ENCODE measurements at regions not wholly inside any gene's neighbourhood (a gene's known extent, or its start where the extent isn't known, plus 50 kb on each side); places are given as distances from the start of the nearest gene placed in this dataset.
"Not testable (repeated sequence)": the region's sequence is repeated elsewhere in the genome, so short reads cannot be mapped to it uniquely, and the experiment has no call there.

DNA sequence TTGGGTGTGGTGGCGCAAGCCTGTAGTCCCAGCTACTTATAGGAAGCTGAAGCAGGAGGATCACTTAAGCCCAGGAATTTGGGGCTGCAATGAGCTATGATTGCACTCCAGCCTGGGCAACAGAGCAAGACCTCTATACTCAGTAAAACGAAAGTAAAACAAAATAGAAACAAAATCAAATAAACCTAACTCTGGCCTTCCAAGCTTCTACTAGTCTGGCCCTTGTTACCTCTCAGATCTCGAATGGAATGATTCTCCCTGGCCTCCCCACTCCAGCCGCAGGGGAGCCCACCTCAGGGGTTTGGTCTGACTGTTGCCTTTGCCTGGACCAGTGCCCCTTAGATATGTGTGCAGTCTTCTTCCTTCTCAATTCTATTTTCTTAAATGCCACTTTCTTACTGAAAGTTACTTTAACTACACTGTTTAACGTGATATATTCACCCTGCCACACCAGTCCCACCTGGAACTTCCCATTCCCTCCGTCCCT lies 160.0 kb upstream of the GCFC2 start:
- no peak for DNase-seq

DNA sequence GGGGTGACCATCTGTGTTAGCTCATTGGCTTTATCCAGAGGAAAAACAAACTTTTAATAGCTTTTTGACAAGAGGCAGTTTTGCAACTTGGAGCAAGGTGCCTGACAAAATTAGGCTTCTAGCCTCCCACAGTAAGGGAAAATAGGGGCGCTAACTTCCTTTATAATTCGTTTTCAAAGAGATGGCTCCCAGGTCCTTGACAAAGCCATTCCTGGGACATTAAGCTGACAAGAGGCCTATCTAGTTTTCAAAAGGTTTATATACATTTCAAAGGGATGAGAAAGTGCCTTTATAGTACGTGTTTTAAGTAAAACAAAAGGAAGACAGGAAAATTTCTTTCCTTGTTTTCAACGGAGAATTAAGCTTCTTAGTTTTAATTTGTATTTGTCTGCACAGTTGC lies 159.4 kb upstream of the GCFC2 start:
- no peak for DNase-seq

DNA sequence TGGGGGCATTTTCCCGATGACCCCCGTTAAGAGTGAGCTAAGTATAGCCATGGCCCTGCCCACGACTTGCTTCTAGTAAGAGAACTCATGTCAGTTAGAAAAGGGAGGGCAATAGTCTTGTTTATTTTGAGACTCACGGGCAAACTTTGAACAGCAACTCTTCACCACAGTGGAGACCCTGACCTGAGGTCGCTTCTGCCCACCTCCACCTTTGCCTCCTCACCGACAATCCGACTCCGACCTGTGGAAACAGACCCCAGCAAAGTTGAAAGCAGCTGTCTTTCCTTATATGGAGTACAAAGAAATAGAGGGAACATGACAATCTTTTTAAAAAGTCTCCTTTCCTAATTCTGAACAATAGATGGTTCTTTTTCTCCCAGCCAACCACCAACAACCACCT lies 155.0 kb upstream of the GCFC2 start:
- DNase-seq: no peak

DNA sequence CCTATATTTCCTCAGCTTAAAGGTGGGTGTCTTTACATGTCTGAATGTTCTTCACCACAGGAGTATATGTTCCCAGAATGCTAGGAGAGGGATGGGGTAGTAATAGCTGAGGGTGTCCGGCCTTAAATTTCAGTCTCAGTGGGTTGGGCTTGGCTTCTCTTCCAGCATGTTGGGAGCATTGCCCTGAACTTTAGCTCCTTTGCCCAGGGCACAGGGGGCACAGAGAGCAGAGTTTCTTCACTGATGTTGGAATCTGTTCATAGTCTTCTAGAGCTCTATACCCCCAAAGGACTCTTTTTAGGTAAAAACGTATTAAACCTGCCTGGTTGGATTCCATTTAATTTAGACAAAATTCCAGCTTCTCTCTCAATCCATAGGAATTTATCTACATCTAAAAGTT lies 154.4 kb upstream of the GCFC2 start:
- no peak for DNase-seq

DNA sequence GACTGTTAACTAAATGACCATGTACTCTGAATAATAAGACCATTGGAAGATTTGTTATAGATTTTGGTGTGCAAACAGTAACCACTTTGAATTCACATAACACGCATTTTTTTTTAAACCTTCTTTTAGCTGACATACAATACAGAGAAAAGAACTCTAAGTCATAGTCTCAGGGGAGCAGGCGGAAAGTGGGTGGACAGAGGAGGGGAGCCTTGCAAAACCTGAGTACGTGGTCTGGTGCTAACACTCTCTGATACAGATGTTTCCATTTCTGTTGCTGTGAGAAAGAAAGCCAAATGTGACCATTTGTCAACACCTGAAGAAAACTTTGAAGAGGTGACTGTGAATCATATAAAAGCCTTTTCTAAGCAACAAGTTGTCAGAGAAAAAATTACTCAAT lies 151.8 kb upstream of the GCFC2 start:
- DNase-seq: no peak

DNA sequence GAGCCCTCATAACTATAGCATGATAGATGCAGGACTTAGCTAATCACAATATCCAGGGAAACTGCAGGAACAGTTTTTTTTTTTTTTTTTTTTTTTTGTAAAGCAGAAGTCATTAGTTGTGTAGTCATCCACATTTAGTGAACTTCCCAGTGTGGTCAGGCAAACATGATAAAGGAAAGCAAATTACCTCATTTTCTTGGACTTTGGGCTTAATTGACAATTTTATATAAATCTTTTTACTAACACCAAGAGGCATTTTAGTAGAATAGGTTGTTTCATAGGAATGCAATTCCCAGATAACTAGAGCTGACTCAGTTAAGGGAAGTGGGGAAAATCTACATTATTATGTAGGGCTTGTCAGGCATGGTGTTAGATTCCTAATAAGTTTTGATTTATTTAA lies 142.7 kb upstream of the GCFC2 start:
- DNase-seq: no peak

DNA sequence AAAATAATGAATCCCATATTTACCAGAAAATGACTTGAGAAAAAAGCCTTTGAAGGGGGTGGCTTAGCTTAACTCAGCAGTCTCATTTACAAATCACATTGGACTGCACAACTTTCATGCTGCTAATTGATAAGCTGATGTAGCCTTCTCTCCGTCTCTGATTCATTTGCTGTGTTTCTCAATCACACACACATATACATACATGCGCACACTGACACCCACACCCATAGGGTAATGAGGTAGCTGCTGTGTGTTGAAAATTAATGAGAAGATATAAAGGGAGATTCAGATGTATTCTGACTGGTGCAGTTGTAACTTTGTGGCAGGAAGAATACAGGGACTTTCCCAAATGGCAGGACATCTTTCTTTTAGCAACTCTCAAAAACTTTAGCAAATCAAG lies 141.9 kb upstream of the GCFC2 start:
- no peak for DNase-seq

DNA sequence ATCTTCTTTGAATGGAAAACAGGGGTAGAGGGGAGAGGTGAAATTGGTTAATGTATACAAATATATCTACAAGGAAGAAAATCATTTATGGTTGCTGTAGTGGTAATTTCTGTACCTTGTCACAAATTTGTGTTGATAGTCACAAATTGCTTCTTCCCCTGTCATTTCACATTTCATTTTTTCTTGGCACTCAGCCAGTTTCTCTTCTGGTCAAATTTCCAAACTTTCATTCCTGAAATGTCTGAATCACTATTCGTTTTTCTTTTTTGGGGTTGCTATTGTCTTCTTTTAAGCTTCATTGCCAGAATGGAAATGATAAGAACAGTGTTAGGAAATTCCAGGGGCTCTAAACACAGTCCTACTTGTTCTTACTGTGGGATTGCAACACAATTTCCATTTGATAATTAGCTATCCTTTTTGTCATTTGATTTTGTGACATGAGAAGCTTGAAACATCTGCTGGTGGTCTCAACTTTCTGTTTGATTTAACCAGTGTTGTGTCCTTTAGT lies 136.0 kb upstream of the GCFC2 start:
- no peak for DNase-seq

DNA sequence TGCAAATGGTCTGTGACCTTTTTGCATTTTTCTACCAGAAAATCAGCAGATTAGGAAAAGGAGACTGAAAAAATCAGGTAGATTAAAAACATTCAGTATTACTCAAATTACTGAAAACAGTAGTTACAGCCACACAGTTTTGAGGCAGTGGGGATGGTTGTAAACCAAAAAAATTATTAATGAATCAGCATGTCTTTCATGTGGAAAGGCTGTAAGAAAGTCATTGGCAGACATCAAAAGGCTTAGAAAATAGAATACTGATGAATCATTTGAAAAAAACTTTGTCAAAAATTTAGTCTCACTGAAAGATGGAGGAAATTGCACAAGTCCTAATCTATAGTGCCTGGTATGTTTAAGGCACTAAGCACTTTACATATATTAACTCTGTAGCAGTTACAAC lies 133.9 kb upstream of the GCFC2 start:
- DNase-seq: no peak

DNA sequence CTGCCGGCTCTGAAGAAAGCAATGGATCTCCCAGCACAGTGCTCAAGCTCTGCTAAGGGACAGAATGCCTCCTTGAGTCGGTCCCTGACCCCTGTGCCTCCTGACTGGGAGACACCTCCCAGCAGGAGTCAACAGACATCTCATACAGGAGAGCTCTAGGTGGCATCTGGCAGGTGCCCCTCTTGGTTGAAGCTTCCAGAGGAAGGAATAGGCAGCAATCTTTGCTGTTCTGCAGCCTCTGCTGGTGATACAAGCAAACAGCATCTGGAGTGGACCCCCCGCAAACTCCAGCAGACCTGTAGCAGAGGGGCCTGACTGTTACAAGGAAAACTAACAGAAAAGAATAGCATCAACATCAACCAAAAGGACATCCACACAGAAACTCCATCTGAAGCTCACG lies 123.9 kb upstream of the GCFC2 start:
- DNase-seq: not testable (repeated sequence)

DNA sequence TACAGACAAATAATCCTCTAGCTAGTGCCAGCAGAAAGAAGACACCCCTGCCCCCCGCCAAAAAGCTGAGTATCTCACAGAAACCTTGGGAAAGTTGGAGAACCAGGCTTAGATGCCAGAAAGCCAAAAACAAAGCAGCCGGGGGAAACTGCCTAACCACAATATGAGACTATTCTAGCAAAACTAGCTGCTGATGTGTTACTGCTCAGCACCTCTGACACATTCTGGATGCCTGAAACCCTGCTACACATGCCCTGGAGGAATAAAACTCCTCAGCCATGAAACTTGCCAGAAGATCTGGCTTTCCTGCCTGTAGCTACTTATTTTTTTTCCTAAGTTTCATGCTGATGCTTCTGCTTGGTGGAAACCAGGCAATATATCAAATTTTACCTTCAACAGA lies 122.7 kb upstream of the GCFC2 start:
- DNase-seq: no peak

DNA sequence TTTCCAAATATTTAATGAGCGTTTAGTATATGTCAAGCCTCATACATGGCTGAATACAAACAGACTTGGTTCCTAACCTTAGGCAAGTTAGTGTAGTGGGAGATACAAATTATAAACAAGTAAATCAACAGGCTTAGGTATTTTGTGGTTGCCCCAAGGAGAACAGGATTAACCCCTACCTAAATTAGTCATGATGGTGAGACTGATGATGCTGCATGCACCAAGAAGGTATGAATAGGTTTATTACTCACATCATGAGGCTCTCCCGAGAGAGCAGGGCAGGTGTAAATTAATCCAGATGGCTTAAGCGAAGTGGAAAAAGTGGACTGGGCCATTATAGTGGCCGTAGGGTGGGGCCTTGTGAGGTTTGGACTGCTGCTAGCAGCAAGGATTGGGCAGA lies 118.1 kb upstream of the GCFC2 start:
- DNase-seq: no peak

DNA sequence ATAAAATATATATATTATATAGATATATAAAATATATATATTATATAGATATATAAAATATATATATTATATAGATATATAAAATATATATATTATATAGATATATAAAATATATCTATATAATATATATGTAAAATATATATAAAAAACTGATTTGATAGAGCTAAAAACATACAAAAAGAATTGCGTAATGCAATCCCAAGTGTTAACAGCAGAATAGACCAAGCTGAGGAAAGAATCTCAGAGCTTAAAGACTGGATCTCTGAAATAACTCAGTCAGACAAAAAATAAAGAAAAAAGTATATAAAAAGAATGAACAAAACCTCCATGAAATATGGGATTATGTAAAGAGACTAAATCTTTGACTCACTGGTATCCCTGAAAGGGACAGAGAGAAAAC lies 112.8 kb upstream of the GCFC2 start:
- not testable (repeated sequence) for DNase-seq

DNA sequence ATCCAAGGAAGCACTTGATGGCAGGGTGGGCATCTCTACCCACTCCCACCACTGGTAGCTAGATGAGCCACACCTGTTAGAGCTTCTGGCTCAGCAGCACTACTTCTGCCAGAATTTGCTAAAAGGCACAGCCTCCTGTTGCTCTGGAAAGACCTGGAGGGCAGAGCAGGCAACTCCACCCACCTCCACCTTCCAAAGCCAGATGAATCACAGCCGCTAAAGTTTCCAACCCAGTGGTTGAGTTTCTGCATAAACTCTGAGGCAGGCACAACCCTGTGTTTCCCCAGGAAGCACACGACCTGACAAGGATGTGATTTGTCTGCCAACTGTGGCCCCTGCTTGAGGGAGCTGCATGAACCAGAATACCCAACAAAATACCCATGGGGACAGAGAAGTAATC lies 111.6 kb upstream of the GCFC2 start:
- no peak for DNase-seq

DNA sequence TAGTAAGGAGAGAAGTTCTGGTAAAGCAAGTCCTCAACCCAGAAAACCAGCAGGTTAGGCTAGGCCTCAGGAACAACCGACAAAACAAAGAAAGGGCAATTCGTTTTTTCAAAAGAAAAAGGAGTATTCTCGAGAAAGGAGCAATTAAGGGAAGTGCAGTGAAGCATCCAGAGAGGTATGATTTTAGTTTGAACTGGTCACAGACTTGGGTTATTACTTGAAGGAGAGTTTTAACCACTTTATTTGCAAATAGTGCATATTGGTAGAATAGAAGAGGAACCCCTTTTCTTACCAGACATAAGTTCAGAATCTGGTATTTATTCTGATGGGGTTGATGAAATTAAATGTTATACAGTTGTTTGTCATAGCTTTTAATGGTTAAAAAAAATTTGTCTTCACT lies 110.0 kb upstream of the GCFC2 start:
- no peak for DNase-seq

DNA sequence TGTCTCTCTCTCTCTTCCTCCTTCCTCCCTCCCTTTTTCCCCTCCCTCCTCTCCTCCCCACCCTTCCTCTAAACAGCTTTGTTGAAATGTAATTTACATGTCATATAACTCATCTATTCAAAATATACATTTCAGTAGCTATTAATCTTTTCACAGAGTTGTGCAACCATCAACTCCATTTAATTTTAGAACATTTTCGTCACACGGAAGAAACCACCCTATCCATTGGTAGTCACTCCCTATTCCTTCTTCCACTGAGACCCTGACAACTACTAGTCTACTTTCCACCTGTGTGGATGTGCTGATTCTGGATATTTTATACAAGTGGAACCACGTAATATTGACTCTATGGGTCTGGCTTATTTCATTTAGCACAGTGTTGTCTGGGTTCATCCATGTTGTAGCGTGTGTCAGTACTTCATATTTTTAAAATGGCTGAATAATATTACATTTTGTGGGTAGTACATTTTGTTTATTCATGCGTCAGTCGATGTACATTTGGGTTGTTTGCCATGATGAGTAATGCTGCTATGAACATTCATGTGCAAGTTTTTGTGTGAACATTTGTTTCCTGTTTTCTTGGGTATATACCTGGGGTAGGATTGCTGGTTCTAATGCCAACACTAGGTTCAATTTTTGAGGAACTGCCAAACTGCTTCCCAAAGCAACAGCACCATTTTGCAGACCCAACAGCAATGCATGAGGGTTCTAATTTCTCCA lies 100.1 kb upstream of the GCFC2 start:
- no peak for DNase-seq

DNA sequence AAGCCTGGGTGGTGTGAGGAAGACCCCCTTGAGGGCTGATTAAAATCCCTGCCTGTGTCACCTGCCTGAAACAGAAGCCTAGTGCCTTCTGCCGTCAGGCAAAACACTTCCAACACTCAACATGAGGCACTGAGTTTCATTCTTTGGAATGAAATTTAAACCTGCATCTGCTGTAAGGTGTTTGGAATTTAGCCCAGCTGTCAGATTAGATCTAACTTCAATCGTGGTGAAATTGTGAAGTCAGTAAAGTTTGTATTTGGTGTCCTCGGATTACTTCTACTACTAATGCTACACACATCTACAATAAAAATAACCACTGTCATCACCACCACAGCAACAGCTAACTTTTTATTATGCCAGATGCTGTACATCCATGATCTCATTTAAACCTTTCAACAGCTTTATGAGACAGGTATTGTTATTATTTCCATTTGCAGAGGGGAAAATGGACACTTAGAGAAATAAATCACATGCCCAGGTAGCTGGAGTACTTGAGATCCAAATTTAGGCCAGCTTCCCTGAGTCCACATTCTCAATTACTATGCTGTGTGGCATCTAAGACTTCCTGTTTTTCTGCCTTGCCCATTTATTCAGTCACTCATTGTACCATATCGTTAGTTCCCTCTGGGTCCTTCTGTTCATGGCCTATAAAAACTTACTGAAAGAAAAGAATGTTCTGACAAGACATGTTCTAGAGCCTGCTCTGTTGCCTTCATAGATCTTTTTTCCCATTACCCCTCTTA lies 98.2 kb upstream of the GCFC2 start:
- no peak for DNase-seq

DNA sequence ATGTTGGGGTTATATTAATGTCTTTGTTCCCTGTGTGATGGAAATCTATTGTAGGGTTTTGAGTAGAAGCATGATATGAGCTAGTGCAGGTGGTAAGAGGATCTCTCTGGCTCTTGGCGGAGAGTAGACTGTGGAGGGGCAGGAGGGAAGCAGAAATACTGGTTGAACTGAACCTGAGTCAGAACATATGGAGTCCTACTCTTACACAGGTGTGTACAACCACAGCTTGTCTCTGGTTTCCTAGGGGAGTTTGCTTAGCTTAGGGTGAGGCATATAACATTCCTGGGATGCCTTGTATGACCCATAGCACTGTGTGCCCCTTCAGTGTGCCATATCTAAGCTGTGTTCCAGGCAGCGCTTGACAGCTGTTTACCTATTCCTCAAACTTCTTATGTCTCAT lies 97.3 kb upstream of the GCFC2 start:
- no peak for DNase-seq

DNA sequence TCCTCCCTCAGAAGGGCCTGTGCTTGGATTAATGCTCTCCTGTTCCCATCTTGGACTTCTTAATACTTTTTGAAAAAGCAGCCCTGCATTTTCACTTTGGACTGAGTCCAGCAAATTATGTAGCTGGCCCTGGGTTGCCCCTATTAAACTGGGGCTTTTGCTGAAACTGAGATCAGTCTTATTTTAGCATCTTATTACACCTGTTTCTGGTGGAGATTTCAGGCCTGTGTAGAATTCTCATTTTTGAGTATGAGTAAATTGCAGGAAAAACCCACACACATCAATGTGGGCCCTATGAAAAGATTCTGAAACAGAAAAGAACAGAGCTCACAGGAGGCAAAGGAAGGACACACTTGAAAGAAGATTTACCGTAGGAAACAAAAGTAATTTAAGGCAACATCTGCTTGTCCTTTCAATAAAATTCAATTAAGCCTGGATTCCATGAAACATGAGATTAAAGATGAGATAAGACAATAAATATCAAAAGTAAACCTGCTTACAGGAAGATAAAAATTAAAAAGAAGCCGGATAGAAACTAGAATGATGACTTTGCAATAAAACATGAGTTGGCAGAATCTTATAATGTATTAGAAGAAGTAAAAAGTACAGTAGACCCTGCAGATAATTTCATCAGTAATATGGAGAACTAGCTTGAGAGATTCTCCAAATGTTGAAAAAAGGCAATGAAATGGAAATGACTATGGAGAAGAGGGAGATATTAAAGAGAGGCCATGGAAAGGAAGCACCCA lies 90.7 kb upstream of the GCFC2 start:
- no peak for DNase-seq

DNA sequence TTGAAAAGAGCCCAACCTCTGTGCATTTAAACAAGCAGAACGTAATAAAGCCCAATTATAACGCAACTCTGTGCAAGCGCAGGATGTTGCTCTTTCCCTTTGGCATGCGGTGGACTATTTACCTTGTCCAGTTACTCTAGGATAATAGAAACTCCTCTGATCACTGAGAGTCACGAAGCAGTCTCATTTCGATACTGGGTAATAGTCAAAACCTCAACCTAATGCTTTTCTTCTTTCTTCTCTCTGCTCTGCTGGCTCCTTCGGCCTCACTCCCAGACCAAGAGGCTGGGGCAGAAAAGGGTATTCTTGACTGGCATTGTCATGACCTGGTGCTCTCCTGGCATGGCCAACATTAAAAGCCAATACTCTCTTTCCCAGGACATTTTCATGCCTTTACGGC lies 89.7 kb upstream of the GCFC2 start:
- no peak for DNase-seq

DNA sequence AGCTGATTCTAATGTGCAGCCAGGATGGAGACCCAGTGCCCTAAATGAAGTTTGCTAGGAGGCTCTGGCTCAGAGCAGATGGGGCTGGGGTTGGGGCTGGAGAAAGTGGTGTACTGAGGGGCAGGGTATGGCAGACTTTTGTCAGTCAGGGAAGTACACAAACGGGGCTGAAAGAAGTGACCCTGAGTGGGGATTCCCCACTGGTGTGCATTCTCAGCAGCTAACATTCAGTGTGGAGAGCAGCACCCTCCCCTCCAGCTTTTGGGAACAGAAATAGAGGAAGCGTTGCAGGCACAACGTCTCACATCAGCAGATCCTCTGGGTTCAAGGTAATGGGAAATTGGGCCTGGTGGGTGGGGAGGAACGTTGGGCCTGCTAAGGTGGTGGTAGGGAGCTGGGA lies 89.1 kb upstream of the GCFC2 start:
- no peak for DNase-seq

DNA sequence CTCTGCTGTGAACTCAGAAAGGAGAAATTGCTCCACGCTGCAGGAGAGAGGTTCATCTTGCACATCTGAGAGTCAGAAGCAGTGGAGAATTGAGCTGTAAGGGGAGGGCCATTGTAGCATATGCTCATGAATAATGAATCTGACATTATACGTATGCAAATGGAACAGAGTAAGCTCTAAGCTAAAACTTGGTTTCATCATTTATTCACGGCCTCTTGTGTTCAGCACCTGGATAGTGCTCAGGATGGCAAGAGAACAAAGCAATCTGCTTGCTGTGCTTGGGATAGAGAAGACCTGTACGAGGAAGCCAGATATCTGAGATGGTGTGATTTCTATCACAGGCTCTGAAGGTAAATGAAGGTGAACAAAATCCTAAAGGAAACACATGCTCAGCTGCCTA lies 87.9 kb upstream of the GCFC2 start:
- DNase-seq: no peak

DNA sequence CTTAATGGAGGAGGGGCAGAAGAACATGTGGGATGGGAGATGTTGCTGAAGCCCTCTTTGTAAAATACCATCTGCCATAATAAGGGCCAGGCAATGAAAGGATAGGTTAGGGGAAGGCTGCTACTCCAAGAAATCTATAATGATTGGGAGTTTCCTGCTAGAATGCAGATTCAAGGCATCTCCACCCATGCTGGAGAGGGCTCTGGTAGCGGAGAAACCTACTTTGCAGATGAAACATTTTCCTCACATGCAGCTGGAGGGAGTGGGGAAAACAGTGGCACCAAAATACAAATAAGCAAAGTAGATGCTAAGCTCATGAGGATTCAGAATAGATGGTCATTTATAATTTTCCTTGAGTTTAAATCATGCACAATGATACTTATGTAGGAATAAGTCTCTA lies 82.3 kb upstream of the GCFC2 start:
- no peak for DNase-seq

DNA sequence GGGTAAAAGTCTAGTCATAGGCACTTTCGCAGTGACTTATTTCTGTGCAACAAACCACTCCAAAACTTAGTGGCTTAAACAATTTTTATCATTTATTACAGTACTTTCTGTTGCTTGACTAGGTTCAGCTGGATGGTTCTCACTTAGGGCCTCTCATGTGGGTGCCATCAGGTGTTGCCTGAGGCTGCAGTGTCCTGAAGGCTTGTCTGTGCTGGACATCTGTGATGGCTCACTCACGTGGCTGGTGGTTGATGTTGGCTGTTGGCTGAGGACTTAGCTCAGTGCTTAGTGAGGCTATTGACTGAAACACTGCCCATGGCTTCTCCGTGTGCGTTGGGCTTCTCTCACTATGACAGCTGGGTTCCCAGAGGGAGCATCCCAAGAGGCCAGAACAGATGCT lies 81.4 kb upstream of the GCFC2 start:
- no peak for DNase-seq
